GM19372 (cell line): ENCODE measurements at regions not wholly inside any gene's neighbourhood (a gene's known extent, or its start where the extent isn't known, plus 50 kb on each side); places are given as distances from the start of the nearest gene placed in this dataset.
"Not testable (repeated sequence)": the region's sequence is repeated elsewhere in the genome, so short reads cannot be mapped to it uniquely, and the experiment has no call there.

Source experiments
- ATAC-seq: cut with Tn5 transposase; IDR thresholded peaks from one replicate; pipeline ENCODE4 v1.9.1; 2021; ENCODE audit warnings: mild to moderate bottlenecking, low read depth, moderate library complexity; ENCODE audit not compliant: unreplicated experiment

DNA sequence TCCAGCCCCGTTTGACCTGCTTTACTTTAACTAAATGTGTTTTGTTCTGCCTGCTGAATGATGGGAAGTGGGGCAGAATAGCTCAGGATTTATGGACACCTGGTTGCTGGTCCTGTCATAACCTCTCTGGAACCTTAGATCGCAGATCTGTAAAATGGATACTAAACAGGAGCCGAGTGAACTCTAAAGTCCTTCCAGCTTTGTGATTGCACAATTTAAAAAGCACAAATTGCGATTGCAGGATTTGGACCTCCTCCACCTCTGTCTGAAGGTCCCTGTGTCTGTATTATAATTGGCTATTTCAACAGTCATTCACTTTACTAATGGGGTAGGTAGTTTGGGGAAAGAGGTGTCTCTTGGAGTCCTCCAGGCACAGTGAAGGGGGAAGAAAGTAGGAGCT is 220.4 kb downstream of the LY86 start:
- ATAC-seq = no peak

GRCh38 chr6:6810727-6811126 is 222.2 kb downstream of the LY86 start:
- peak; percentile 70 for ATAC-seq

- no peak for ATAC-seq
Observed at GRCh38 chr6:6811128-6812009, 222.8 kb downstream of the LY86 start.

DNA sequence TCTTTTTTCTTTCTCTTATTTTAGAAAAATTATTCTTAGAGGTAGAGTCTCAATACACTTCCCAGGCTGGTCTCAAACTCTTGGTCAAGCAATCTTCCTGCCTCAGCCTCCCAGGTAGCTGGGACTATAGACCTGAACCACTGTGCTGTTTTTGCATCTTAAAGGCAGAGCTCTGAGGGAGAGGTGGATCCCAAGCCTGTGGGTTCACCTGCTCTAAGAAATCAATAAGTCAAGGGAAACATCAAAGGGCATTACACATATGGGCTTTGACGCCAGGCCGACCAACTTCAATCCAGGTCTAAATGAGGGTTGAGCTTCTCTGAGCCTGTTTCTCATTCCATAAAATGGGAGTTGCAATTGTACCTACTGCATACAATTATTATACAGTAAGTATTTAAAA is 223.9 kb downstream of the LY86 start:
- ATAC-seq = no peak

DNA sequence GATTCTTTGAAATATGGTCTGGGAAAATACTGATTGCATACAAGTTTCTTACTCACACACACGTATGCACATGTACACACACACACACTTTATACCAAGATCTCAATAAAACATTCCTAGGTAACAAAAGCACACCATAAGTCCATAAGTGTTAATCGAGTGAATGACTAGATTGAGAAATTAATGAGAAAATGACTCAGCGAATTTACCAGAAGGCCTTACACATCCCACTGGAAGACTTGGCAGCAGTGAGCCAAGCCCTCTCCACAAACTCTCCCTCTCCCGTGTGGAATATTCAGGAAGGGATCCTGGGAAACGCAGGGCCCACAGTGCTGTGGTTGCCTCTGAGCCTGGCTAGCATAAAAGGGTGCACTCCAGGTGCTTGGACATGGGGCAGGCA is 227.2 kb downstream of the LY86 start:
- no peak for ATAC-seq

DNA sequence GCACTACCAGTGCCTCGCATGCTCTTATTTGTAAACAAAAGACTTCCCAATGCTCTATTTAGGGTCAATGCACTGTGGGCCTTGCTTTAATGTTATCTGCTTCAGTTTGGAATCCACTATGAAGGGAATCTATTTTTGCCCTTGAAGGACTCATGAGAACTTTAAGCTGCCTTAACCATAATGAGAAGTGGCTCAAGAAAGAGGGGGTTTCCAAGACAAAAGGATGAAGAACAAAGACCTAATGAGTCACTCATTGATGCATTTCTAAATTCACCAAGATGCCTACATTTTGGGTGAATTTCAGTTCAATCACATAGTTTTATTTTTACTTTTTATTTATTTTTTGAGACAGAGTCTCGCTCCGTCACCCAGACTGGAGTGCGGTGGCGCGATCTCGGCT is 228.2 kb downstream of the LY86 start:
- ATAC-seq = no peak

DNA sequence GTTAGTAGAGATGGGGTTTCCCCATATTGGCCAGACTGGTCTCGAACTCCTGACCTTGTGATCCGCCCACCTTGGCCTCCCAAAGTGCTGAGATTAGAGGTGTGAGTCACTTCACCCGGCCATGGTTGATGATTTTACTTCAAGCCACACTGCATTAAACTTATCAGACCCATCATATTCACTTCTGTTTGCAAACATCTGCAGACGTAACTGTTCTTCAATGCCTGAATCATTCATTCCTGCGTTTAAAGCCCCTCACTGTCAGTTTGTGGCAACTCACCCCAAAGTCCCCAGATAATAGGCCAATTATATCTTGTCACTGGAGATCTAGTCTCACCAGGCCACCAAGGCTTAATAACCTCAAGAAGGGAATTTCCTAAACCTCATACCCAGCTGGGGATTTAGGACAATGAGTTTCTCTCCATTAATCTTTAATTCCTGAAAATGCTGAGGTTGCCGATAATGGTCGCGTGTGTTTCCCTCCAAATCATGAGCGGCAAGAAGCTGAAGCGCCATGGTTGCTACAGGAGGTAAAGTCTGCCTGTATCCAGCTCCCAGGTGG is 229.6 kb downstream of the LY86 start:
- no peak for ATAC-seq

GRCh38 chr6:6820641-6821238 is 232.2 kb downstream of the LY86 start:
- no peak for ATAC-seq

DNA sequence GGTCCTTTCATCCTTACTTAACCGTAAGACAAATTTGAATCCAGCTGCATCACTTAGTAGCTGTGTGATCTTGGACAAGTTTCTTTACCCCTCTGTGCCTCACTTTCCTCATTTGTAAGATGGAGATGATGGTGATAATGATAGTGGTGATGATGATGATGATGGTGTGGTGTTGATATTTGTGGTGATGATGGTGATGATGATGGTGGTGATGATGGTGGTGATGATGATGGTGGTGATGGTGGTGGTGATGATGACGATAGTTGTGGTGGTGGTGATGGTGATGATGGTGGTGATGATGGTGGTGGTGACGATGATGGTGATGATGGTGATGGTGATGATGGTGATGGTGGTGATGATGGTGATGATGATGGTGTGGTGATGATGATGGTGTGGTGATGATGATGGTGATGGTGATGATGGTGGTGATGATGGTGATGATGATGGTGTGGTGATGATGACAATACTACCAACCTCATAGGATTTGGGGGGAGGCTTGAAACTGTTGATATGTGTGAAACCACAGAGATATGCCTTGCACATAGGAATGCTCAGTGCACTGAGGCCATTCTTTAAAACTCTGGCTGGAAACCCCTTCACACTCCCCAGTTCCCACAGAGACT is 233.2 kb downstream of the LY86 start:
- no peak for ATAC-seq

GRCh38 chr6:6823030-6823429 is 234.5 kb downstream of the LY86 start:
- no peak for ATAC-seq

- ATAC-seq = no peak
Observed at GRCh38 chr6:6823568-6824224, 235.2 kb downstream of the LY86 start.

GRCh38 chr6:6824381-6824780 is 235.9 kb downstream of the LY86 start:
- no peak for ATAC-seq

DNA sequence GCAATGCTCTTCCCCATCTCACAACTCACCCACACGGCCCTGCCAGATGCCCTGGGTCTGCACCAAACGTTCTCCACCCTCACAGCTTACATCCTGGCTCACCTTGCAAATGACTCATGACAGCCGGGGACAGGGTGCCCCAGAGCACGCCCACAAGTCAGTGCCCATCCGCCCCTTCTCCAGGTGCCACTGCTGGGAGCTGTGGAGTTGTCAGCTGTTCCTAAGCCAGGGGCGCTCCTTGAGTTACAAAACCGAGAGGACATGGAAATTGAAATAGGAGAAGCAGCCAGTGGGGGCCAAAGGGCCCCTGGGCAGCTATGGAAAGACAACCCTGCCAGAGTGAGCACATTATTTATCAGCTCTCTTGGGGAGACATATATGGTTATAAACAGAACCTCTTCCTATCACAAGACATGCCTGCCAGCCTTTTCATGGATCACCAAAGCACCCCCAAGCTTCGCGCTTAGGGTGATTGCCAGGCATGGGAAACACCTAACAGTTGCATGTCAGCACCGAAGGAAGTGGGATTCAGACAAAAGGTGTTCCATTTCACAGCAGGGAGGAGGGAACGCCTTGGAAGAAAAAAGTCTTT is 236.8 kb downstream of the LY86 start:
- ATAC-seq = no peak

GRCh38 chr6:6826095-6826901 is 237.8 kb downstream of the LY86 start:
- peak; percentile 74 for ATAC-seq

DNA sequence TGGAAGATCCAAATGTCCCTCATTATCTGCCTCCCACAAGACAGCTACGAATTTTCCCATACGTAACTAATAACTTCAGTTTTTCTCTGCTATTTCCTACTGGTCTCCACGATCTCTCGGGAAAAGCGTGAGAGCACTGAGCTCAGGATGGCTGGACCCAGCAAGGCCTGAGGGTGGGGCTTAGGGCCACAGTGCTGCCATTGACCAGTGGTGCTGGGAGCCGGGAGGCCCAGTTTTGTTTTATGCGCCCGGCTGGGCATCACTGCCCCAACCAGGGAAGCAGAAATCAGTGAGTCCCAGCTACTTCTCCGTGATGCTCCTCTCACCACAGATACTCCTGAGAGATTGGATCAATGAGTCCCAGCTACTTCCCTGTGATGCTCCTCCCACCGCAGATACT is 238.4 kb downstream of the LY86 start:
- no peak for ATAC-seq

DNA sequence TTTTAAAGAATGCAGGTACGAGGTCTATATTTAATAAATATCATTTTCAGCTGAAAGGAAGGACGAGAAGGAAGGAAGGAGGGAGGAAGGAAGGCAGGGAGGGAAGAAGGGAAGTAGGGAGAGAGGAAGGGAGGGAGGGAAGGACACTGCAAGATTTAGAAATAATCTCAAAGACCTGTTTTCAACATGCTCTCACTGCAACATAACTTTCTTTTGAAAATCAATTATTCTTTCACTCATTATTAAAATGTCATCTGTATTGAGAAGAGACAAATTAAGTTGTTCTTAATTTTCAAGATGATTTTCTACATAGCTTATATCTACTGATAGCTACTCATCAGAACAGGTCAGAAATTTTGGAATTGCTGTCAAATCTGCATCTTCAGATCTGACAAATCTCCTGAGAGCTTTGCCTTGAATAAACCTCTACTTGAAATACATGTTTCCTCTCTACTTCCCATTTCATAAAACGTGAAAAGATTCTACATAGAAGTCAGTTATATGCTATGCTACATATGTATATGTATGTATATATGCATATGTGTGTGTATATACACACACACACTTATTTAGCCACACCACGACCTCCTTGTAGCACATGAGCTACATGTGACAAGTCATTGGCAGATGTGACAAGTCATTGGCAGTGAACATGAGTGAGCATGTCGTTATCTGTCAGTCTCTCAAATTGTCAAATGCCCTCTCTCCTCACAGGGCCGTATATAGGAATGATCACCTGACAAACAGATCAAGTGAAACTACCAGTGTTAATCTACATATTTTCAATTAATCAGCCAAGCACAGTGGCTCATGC is 241.6 kb downstream of the LY86 start:
- no peak for ATAC-seq

DNA sequence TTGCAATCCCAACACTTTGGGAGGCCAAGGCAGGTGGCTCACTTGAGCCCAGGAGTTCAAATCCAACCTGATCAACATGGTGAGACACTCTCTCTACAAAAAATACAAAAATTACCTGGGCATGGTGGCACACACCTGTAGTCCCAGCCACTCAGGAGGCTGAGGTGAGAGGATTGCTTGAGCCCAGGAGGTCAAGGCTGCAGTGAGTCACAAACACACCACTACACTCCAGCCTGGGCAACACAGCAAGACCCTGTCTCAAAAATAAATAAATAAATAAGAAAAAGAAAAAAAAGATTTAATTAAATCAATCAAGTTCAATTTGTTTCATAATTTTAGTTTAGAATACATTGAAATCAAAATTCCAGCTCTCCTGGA is 242.2 kb downstream of the LY86 start:
- not testable (repeated sequence) for ATAC-seq

DNA sequence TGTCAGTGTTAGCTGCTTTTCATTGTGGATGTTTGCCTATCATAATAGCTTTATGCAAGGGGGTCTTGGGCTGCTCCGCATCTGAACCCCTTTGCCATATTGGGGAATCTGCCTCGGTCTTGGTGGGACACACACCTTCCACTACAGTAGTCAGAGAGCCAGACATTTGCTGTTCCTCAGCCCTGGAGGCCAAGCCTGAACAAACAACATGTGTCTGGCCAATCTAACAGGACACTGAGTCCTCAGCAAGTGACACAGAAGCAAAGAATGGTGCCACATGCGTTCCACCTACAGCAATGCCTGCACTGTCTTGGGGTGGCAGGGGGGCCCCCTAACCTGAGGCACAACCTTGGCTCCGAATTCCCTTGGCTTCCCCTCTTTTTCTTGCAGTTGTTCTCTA is 243.9 kb downstream of the LY86 start:
- ATAC-seq = no peak
